M059J (cell line): ENCODE measurements at regions not wholly inside any gene's neighbourhood (a gene's known extent, or its start where the extent isn't known, plus 50 kb on each side); places are given as distances from the start of the nearest gene placed in this dataset.

Experiments
- DNase-seq: peaks from one replicate; pipeline ENCODE4 v3.0.0-alpha.2; 2012; ENCODE audit warnings: low read depth

- DNase-seq: no peak
These were observed 136.2 kb downstream of the TEX29 start for GRCh38 chr13:111456452-111457230.

- DNase-seq: no peak
These were observed 137.6 kb downstream of the TEX29 start for GRCh38 chr13:111458001-111458531.

- DNase-seq: no peak
These were observed 138.3 kb downstream of the TEX29 start for GRCh38 chr13:111458739-111459138.

- no peak for DNase-seq
These were observed 139.5 kb downstream of the TEX29 start for GRCh38 chr13:111459803-111460547.

- peak; percentile 46 for DNase-seq
These were observed 140.4 kb downstream of the TEX29 start for GRCh38 chr13:111460548-111461444.

- no peak for DNase-seq
These were observed 141.2 kb downstream of the TEX29 start for GRCh38 chr13:111461445-111462149.

GRCh38 chr13:111462221-111462764, 141.9 kb downstream of the TEX29 start:
- no peak for DNase-seq

GRCh38 chr13:111462944-111463343, 142.5 kb downstream of the TEX29 start:
- no peak for DNase-seq

- no peak for DNase-seq
These were observed 146.9 kb downstream of the TEX29 start for GRCh38 chr13:111467111-111467890.

GRCh38 chr13:111468037-111468959, 147.9 kb downstream of the TEX29 start:
- DNase-seq: no peak

GRCh38 chr13:111469450-111469849, 149.0 kb downstream of the TEX29 start:
- no peak for DNase-seq

- no peak for DNase-seq
These were observed 149.6 kb downstream of the TEX29 start for GRCh38 chr13:111469916-111470506.

- no peak for DNase-seq
These were observed 150.5 kb downstream of the TEX29 start for GRCh38 chr13:111470933-111471332.

- DNase-seq: no peak
These were observed 151.6 kb downstream of the TEX29 start for GRCh38 chr13:111472083-111472482.

- no peak for DNase-seq
These were observed 152.4 kb downstream of the TEX29 start for GRCh38 chr13:111472559-111473460.

GRCh38 chr13:111474136-111475002, 153.9 kb downstream of the TEX29 start:
- peak; percentile 29 for DNase-seq

GRCh38 chr13:111475488-111475887, 155.0 kb downstream of the TEX29 start:
- no peak for DNase-seq
